ENCODE measurements at regions not wholly inside any gene's neighbourhood (a gene's known extent, or its start where the extent isn't known, plus 50 kb on each side); places are given as distances from the start of the nearest gene placed in this dataset.

DNA sequence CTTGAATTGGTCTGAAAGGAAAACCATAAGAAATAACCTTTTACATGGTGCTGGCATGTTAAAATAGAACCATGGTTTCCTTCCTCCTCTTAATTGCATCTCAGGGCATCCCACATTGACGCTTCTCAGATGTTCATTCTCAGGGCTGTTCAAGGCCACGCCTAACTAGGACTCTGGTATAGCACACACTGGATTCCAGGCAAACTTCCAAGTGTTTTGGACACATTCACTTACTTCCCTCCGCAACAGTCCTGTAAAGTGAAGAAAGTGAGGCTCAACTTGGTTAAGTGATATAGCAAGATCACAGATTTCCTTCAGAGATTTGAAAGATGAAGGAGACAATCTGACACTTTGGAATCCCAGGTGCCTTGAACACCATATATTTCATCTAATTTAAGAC lies 244.8 kb downstream of the DUSP10 start:
- Mint-ChIP-seq H3K27me3 (ENCODE audit: unreplicated experiment) (peaks cover 1% of the 10 kb centered on the region), H3K9me3 (ENCODE audit: unreplicated experiment) (no peaks in the 10 kb centered on the region), H3K4me1 (ENCODE audit: unreplicated experiment) (peaks cover 3% of the 10 kb centered on the region), H3K36me3 (ENCODE audit: low read depth, unreplicated experiment) (no peaks in the 10 kb centered on the region), H3K4me3 (ENCODE audit: unreplicated experiment) (no peak overlapping the region), H3K27ac (ENCODE audit: unreplicated experiment) (no peak overlapping the region)
- DNase-seq (ENCODE audit: low spot score): no peak
- TF ChIP-seq, protein P1, sequence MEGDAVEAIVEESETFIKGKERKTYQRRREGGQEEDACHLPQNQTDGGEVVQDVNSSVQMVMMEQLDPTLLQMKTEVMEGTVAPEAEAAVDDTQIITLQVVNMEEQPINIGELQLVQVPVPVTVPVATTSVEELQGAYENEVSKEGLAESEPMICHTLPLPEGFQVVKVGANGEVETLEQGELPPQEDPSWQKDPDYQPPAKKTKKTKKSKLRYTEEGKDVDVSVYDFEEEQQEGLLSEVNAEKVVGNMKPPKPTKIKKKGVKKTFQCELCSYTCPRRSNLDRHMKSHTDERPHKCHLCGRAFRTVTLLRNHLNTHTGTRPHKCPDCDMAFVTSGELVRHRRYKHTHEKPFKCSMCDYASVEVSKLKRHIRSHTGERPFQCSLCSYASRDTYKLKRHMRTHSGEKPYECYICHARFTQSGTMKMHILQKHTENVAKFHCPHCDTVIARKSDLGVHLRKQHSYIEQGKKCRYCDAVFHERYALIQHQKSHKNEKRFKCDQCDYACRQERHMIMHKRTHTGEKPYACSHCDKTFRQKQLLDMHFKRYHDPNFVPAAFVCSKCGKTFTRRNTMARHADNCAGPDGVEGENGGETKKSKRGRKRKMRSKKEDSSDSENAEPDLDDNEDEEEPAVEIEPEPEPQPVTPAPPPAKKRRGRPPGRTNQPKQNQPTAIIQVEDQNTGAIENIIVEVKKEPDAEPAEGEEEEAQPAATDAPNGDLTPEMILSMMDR (IDR thresholded peaks at IDR 0.05; ENCODE audit: unreplicated experiment): no peak

DNA sequence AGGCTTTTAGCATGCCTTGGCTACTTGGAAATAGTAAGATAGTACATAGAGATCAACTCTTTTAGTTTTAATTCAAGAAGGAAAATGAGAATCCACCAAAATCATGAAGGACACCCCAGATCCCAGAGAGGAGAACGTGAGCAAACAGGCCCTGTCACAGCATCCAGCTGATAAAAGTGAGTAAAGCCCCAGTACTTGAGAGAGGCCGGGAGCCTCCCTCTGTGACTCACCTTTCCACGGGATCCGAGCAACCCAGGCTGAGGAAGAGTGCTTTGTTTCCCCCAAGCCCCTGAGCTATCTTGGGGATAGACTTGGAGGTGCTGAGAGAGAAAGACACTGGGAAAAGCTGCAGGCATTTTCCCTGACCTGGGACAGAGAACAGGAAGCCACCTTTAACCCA lies 238.6 kb downstream of the DUSP10 start:
- Mint-ChIP-seq H3K27me3 (ENCODE audit: unreplicated experiment) (peaks cover 3% of the 10 kb centered on the region), H3K27ac (ENCODE audit: unreplicated experiment) (no peak overlapping the region), H3K4me3 (ENCODE audit: unreplicated experiment) (no peak overlapping the region), H3K9me3 (ENCODE audit: unreplicated experiment) (peaks cover 6% of the 10 kb centered on the region), H3K4me1 (ENCODE audit: unreplicated experiment) (no peaks in the 10 kb centered on the region), H3K36me3 (ENCODE audit: low read depth, unreplicated experiment) (no peaks in the 10 kb centered on the region)
- DNase-seq (ENCODE audit: low spot score): no peak
- TF ChIP-seq, protein P1 (IDR thresholded peaks at IDR 0.05; ENCODE audit: unreplicated experiment): no peak

DNA sequence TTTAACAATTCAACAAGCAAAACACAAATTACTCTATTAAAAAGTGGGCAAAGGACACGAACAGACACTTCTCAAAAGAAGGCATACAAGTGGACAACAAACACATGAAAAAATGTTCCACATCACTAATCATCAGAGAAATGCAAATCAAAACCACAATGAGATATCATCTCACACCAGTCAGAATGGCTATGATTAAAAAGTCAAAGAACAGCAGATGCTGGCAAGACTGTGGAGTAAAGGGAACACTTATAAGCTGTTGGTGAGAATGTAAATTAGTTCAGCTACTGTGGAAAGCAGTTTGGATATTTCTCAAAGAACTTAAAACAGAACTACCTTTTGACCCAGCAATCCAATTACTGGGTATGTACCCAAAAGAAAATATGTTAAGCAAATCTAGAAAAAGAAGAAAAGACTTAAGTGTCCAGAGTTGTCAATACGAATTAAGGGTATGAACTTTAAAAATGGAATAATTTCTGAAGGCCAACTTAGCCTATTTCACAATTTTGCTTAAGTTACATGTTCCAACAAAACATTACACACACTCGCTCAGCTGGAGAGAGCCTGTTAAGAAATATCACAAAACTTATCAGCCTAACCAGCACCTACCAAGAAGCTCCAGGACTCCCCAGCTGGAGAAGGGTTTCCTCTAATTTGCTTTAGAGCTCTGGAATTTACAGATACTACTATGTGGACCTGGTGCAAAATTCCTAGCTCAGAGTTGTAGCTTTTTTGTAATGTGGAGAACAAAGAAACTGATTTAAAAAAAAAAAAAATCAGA lies 232.1 kb downstream of the DUSP10 start:
- H3K27me3 Mint-ChIP-seq (ENCODE audit: unreplicated experiment): no peaks in the 10 kb centered on the region
- H3K36me3 Mint-ChIP-seq (ENCODE audit: low read depth, unreplicated experiment): no peaks in the 10 kb centered on the region
- no peak overlapping the region for H3K4me3 Mint-ChIP-seq (ENCODE audit: unreplicated experiment)
- TF ChIP-seq, protein P1 (IDR thresholded peaks at IDR 0.05; ENCODE audit: unreplicated experiment): no peak
- H3K4me1 Mint-ChIP-seq (ENCODE audit: unreplicated experiment): peaks cover 8% of the 10 kb centered on the region
- DNase-seq (ENCODE audit: low spot score): no peak
- H3K9me3 Mint-ChIP-seq (ENCODE audit: unreplicated experiment): peaks cover 6% of the 10 kb centered on the region
- no peak overlapping the region for H3K27ac Mint-ChIP-seq (ENCODE audit: unreplicated experiment)

DNA sequence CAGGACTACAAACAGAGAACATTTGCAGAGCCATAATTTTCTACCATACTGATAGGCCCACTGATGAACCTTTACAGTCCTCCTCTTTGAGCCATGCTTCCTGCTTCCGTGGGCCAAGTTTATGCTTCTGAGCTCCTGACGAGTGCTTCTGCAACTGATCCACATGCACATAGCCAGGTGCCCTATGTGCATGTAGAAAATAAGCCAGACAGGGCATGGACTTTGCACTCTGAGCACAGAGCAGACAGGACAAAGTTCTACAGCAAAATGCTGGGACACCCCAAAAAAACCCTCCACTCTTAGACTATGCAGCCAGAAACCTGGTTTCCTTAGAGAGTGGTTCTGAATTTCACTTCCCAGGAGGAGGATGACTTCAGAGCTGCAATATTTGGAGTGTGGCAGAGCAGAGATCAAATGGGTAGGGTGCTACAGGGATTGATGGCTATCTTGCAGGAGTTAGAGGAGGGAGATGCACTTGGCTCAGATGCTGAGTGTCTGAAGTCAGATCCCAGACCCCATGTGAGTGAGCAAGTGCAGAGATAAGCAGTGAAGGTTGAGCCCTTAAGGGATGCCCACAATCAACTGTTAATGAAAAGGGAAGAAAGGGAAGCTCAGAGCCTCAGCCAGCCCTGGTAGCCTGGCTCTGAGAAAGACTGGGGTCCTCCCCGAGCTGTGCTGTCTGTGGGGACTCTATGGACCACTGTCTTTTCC lies 230.9 kb downstream of the DUSP10 start:
- H3K9me3 Mint-ChIP-seq (ENCODE audit: unreplicated experiment): no peaks in the 10 kb centered on the region
- peaks cover 8% of the 10 kb centered on the region for H3K4me1 Mint-ChIP-seq (ENCODE audit: unreplicated experiment)
- no peak for DNase-seq (ENCODE audit: low spot score)
- H3K27me3 Mint-ChIP-seq (ENCODE audit: unreplicated experiment): no peaks in the 10 kb centered on the region
- no peaks in the 10 kb centered on the region for H3K36me3 Mint-ChIP-seq (ENCODE audit: low read depth, unreplicated experiment)
- H3K4me3 Mint-ChIP-seq (ENCODE audit: unreplicated experiment): no peak overlapping the region
- H3K27ac Mint-ChIP-seq (ENCODE audit: unreplicated experiment): no peak overlapping the region
- TF ChIP-seq, protein P1 (IDR thresholded peaks at IDR 0.05; ENCODE audit: unreplicated experiment): no peak

DNA sequence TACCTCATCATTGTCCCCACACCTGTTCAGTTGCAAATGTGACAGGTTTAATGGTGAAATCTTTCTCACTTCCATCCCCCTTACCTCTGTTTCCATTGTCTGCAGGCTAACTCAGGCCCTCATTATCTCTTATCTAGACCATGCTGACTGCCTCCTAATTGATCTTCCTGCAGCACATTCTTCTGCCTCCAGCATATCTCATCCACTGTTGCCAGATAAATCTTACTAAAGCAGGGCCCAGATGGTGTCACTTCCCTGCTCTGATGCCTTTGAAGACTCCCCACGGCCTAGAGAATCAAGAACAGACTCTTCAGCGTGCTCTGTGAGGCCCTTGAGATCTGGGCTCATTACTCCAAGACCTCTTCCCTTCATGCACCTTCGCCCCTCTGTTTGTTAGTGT lies 230.1 kb downstream of the DUSP10 start:
- no peak overlapping the region for H3K27ac Mint-ChIP-seq (ENCODE audit: unreplicated experiment)
- no peaks in the 10 kb centered on the region for H3K36me3 Mint-ChIP-seq (ENCODE audit: low read depth, unreplicated experiment)
- DNase-seq (ENCODE audit: low spot score): no peak
- H3K4me1 Mint-ChIP-seq (ENCODE audit: unreplicated experiment): peaks cover 8% of the 10 kb centered on the region
- TF ChIP-seq, protein P1 (IDR thresholded peaks at IDR 0.05; ENCODE audit: unreplicated experiment): no peak
- no peaks in the 10 kb centered on the region for H3K27me3 Mint-ChIP-seq (ENCODE audit: unreplicated experiment)
- no peak overlapping the region for H3K4me3 Mint-ChIP-seq (ENCODE audit: unreplicated experiment)
- H3K9me3 Mint-ChIP-seq (ENCODE audit: unreplicated experiment): no peaks in the 10 kb centered on the region

All from endothelial cell (in vitro differentiated cells).